A673 (cell line): ENCODE measurements at regions not wholly inside any gene's neighbourhood (a gene's known extent, or its start where the extent isn't known, plus 50 kb on each side); places are given as distances from the start of the nearest gene placed in this dataset.

Source experiments
- BruUV-seq: library from RNA; stranded (reverse); fragments of 400-500 nt; replicated peaks from 2 replicates; lab custom pipeline; 2021; lab: Mats Ljungman, UMichigan
- CTCF ChIA-PET: fragments of 300-600 bp; sonication (Branson Sonifier 250); formaldehyde crosslinking; loops from one replicate; lab custom pipeline; 2022; ENCODE audit warnings: antibody characterized with exemption; lab: Charles Lee
- POLR2A ChIA-PET: fragments of 300-600 bp; sonication (Branson Sonifier 250); formaldehyde crosslinking; loops from one replicate; lab custom pipeline; 2022; ENCODE audit warnings: antibody characterized with exemption; ENCODE audit not compliant: low non-redundant PET; lab: Charles Lee
- DNase-seq: peaks from one replicate; pipeline ENCODE4 v3.0.0-alpha.2; 2015; ENCODE audit warnings: low spot score
- H3K27ac ChIP-seq: fragments of 200-600 bp; sonication (generic); 2 replicates; pipeline ENCODE4 v1.5.1; 2016; ENCODE audit warnings: mixed run types, low read depth, mild to moderate bottlenecking, mixed read lengths, antibody characterized with exemption, low read length; ENCODE audit not compliant: poor library complexity, severe bottlenecking
- H3K27me3 ChIP-seq: fragments of 200-600 bp; sonication (generic); replicated peaks from 2 replicates; pipeline ENCODE4 v1.6.1; 2017; ENCODE audit warnings: mixed run types, low read depth, mild to moderate bottlenecking, mixed read lengths, antibody characterized with exemption, low read length; ENCODE audit not compliant: insufficient read depth, poor library complexity
- H3K36me3 ChIP-seq: fragments of 200-600 bp; sonication (generic); 2 replicates; pipeline ENCODE4 v1.6.1; 2016; ENCODE audit warnings: mixed run types, mild to moderate bottlenecking, mixed read lengths, antibody characterized with exemption, low read length; ENCODE audit not compliant: insufficient read depth, poor library complexity, severe bottlenecking
- H3K4me1 ChIP-seq: fragments of 200-600 bp; sonication (generic); 2 replicates; pipeline ENCODE4 v1.6.1; 2017; ENCODE audit warnings: mixed run types, mild to moderate bottlenecking, mixed read lengths, antibody characterized with exemption, low read length; ENCODE audit not compliant: insufficient read depth, poor library complexity, severe bottlenecking
- H3K4me3 ChIP-seq: fragments of 200-600 bp; sonication (generic); 2 replicates; pipeline ENCODE4 v1.5.1; 2016; ENCODE audit warnings: low read depth, mixed run types, mild to moderate bottlenecking, mixed read lengths, low read length; ENCODE audit not compliant: poor library complexity, severe bottlenecking
- H3K9me3 ChIP-seq: fragments of 200-600 bp; sonication (generic); 2 replicates; pipeline ENCODE4 v1.6.1; 2016; ENCODE audit warnings: mixed run types, low read depth, mild to moderate bottlenecking, mixed read lengths, antibody characterized with exemption, low read length; ENCODE audit not compliant: poor library complexity, severe bottlenecking
- CTCF ChIP-seq: fragments of 300-800, 200-600 bp; sonication (generic); conservative IDR thresholded peaks from 2 replicates; pipeline ENCODE4 v1.5.1; 2017; ENCODE audit warnings: low read depth, mild to moderate bottlenecking, antibody characterized with exemption, low read length, moderate library complexity, mixed read lengths
- EZH2 ChIP-seq: fragments of 200-600 bp; sonication (generic); IDR thresholded peaks from 2 replicates; pipeline ENCODE4 v1.6.1; 2017; ENCODE audit warnings: borderline replicate concordance, low read depth, mild to moderate bottlenecking, mixed read lengths, antibody characterized with exemption, low read length; ENCODE audit not compliant: poor library complexity, severe bottlenecking
- intact Hi-C: fragments of 100-400 bp; cut with micrococcal nuclease; formaldehyde crosslinking; loops from one replicate; pipeline ENCODE4 v1.10.0; 2022; ENCODE audit not compliant: unreplicated experiment

GRCh38 chr1:56236688-56237087, 342.7 kb downstream of the PLPP3 start:
- intact Hi-C loops, result no loop called here
- Histone ChIP-seq H3K36me3 (no peaks in the 10 kb centered on the region), H3K4me3 (no peak overlapping the region), H3K4me1 (no peaks in the 10 kb centered on the region), H3K27me3 (no peaks in the 10 kb centered on the region), H3K9me3 (no peaks in the 10 kb centered on the region), H3K27ac (no peak overlapping the region)
- TF ChIP-seq CTCF (no peak), EZH2 (no peak)
- CTCF ChIA-PET, result no interaction called here
- BruUV-seq, result no TSS peak
- POLR2A ChIA-PET, result no interaction called here
- no peak for DNase-seq

- CTCF ChIA-PET, result no interaction called here
- H3K9me3 ChIP-seq, result no peaks in the 10 kb centered on the region
- no peaks in the 10 kb centered on the region for H3K27me3 ChIP-seq
- BruUV-seq, result no TSS peak
- H3K27ac ChIP-seq, result no peak overlapping the region
- intact Hi-C loops, result no loop called here
- H3K4me1 ChIP-seq, result no peaks in the 10 kb centered on the region
- DNase-seq, result no peak
- POLR2A ChIA-PET, result no interaction called here
- TF ChIP-seq CTCF (no peak), EZH2 (no peak)
- no peak overlapping the region for H3K4me3 ChIP-seq
- H3K36me3 ChIP-seq, result no peaks in the 10 kb centered on the region
Observed at GRCh38 chr1:56235909-56236510, 343.4 kb downstream of the PLPP3 start.

GRCh38 chr1:56229186-56229585, 350.2 kb downstream of the PLPP3 start:
- Histone ChIP-seq H3K36me3 (no peaks in the 10 kb centered on the region), H3K9me3 (no peaks in the 10 kb centered on the region), H3K27ac (no peak overlapping the region), H3K4me1 (no peaks in the 10 kb centered on the region), H3K4me3 (no peak overlapping the region), H3K27me3 (no peaks in the 10 kb centered on the region)
- intact Hi-C loops, result no loop called here
- no peak for TF ChIP-seq CTCF
- TF ChIP-seq EZH2, result no peak
- POLR2A ChIA-PET, result no interaction called here
- BruUV-seq, result no TSS peak
- DNase-seq, result no peak
- CTCF ChIA-PET, result no interaction called here
